GM12873 (cell line): ENCODE measurements at regions not wholly inside any gene's neighbourhood (a gene's known extent, or its start where the extent isn't known, plus 50 kb on each side); places are given as distances from the start of the nearest gene placed in this dataset.

ENCODE experiments used
- TF ChIP-seq, protein P1 (sequence below): IDR thresholded peaks from 2 replicates; pipeline ENCODE4 v1.5.1; 2012; ENCODE audit warnings: low read depth, mild to moderate bottlenecking, moderate library complexity, low read length, control low read depth; ENCODE audit not compliant: insufficient read depth; ENCODE audit errors: missing control alignments

DNA sequence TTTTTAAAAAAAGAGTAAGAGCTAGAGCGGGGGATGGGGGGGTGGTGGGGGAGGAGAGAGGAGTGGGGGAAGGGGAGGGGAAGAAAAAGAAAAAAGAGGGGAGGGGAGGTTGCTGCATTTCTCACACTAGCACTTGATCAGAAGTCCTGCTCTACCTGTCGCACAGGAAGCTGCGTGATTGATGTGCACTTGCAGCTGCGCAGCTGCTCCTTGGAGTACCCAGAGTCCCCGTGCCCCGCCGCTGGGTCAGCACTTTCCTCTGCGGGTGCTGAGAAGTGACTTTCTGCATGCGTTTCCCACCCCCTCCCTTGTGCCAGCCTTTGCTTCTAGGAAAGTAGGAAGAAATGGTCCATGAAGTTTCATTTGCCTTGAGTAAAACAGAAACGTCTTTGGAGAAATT lies 297.3 kb downstream of the ETAA1 start:
- TF ChIP-seq, protein P1, sequence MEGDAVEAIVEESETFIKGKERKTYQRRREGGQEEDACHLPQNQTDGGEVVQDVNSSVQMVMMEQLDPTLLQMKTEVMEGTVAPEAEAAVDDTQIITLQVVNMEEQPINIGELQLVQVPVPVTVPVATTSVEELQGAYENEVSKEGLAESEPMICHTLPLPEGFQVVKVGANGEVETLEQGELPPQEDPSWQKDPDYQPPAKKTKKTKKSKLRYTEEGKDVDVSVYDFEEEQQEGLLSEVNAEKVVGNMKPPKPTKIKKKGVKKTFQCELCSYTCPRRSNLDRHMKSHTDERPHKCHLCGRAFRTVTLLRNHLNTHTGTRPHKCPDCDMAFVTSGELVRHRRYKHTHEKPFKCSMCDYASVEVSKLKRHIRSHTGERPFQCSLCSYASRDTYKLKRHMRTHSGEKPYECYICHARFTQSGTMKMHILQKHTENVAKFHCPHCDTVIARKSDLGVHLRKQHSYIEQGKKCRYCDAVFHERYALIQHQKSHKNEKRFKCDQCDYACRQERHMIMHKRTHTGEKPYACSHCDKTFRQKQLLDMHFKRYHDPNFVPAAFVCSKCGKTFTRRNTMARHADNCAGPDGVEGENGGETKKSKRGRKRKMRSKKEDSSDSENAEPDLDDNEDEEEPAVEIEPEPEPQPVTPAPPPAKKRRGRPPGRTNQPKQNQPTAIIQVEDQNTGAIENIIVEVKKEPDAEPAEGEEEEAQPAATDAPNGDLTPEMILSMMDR = no peak

DNA sequence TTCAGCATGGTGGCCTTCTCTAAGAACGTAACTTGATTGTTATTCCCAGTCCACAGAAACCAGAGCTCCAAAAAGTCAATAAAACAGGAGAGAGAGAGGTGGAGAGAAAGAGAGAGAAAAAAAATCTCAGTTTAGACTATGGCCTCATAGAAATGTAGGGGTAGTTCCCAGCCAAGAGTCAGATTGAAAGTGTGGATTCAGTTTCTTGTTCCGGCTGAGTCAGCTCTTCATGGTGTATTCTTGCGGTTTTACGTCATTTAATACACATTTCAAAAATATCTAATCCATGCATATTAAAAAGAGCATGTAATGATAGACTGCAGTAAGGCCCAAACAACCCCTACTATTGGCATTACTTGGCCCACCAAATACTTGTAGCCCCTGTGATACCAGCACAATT lies 303.9 kb downstream of the ETAA1 start:
- TF ChIP-seq, protein P1 = no peak

DNA sequence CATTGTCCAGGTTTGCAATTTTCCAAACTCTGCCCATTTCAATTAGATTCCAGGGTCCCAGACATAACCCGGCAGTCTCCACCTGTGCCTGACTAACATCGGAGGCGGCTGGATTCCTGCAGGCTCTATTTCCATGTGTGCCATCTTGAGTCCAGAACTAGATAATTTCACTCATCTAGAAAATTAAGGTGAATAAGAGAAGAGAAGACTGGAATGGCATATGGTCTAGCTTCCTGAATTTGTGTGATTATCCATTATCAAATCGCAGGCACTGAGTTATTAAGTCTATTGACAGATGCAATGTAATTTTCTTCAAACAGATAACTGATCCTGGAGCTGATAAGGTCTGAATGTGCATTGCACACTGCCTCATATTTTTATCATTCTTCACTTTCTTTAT lies 305.2 kb downstream of the ETAA1 start:
- TF ChIP-seq, protein P1 = no peak

DNA sequence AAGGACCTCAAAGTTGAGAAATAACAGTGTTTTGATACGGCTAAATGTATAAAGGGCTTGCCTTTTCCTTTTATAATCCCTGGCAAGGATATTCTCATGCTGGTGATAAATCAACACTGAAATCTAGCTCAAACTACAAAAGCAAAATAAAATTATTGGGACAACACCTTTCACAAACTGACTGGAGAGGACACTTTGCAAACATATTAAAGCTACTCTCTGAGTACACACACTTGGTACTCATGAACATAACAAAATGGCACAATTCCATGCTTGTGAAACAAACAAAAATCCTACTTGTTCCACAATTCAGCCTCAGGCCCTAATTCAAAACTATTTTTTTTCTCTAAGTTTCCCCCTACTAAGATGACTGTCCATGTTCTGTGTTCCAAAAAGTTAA lies 305.8 kb downstream of the ETAA1 start:
- TF ChIP-seq, protein P1 = no peak

DNA sequence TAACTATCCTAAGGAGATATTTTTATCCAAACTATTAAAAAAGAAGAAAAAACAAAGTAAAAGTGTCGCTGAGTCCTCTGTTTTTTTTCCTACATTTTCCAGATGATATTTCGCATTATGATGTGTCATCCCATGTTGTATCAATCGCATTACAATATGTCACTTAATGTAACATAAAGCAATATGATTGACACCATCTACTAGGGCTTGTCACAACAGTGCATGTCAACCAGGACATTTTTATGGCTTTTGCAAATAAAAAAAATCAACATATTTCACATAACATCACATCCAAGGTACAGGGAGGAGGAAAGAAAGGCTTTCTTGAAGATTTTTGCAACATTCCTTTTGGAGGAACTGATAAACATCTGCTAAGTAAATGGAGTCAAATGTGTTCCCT lies 308.9 kb downstream of the ETAA1 start:
- TF ChIP-seq, protein P1 = no peak

DNA sequence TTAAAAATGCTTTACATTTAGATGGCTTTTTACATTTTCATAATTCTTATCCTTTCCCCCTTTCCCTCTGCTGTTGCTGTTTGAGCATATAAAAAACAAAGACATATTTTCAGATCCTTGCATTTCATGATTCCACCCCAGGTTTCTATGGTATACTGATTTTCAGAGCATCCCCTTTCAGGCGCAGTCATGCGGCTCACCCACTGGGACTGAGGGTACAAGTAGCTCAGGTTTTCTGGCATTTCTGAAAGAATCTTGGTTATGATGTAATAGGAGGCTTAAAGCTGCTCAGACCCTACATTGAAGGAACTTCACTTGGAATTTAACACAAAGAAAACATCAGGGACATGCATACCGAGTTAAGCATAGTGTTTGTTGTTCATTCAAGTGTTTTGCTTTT lies 310.8 kb downstream of the ETAA1 start:
- TF ChIP-seq, protein P1 = no peak

DNA sequence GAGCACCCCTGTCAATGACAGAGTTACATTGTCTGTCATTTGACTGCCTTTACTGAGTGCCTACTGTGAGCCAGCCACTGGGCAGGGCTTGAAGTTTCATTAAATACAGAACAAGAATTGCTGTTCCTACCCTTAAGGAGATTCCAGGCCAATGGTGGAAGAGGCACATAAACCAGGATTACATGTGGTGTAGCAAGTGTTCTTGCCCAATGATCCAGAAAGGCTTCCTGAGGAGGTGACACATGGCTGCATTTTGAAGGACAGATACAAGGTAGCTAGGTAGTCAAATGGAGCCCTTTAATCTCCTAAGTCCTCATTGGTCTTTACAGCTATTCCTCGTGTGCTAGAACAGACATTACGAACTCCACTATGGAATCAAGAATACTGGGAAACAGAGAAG lies 312.7 kb downstream of the ETAA1 start:
- TF ChIP-seq, protein P1 = no peak

DNA sequence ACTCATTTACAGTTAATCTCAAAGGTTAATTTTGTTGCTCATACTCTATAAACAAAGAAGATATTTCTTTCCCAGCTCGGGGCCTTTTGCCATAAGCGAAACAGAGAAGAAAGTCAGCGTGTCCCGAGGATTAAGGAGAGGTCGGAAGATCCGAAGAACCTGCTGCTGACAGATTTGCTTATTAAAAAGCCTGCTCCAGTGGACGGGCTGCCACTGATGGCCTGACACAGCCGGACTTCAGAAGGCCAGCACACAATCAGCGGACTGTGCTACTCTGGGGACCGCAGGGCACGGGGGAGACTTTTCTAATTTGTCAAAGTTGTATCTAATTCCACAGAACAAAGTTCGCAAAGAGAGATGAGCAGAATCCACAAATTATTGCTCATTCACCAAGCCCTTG lies 315.4 kb downstream of the ETAA1 start:
- TF ChIP-seq, protein P1 = no peak
